ENCODE measurements at regions not wholly inside any gene's neighbourhood (a gene's known extent, or its start where the extent isn't known, plus 50 kb on each side); places are given as distances from the start of the nearest gene placed in this dataset.

DNA sequence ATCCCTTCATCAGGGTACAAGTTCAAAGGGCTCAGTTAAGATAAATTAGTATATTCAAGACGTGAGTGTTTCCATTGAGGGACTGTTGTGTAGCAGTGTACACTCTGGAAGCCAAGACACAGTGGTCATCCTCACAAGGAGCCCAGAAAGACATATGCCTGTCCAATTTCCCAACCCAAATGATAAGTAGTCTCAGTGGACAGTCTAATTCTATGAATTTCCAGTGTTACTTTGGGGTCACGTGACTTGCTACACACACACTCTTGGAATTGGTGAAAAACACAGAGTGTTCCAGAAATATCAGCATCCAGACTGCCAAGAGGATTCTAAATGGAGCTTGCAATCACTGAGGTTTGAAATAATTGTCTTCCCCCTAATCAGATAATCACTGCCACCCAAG lies 365.1 kb downstream of the WDR11 start:
- H2AFZ ChIP-seq (ENCODE audit: insufficient read depth, low read depth, low read length, poor library complexity, severe bottlenecking): no peak overlapping the region
- Mint-ChIP-seq H3K27me3 (no peaks in the 10 kb centered on the region), H3K9me3 (ENCODE audit: insufficient read depth) (no peaks in the 10 kb centered on the region), H3K4me1 (no peaks in the 10 kb centered on the region), H3K27ac (no peak overlapping the region), H3K4me3 (no peak overlapping the region)
- ATAC-seq (ENCODE audit: low read depth) (no peak), DNase-seq (no peak)
- no peaks in the 10 kb centered on the region for H3K36me3 ChIP-seq (replicated peaks in 1 of 2; ENCODE audit: control extremely low read depth in 1 of 2, control insufficient read depth in 1 of 2, extremely low read depth in 1 of 2, insufficient read depth in 2 of 2, low read length in 1 of 2)
- H3K27ac ChIP-seq (ENCODE audit: low read length in 2 of 2): no peak overlapping the region
- H3K4me2 ChIP-seq (replicated peaks; ENCODE audit: low read depth, low read length, poor library complexity, severe bottlenecking): no peak overlapping the region
- ChIA-PET POLR2A (no interaction called here), CTCF (no interaction called here)
- TF ChIP-seq EZH2 (IDR thresholded peaks at IDR 0.05; ENCODE audit: borderline replicate concordance, insufficient read depth, low read depth, low read length, poor library complexity, severe bottlenecking): no peak
- TF ChIP-seq, protein P1, sequence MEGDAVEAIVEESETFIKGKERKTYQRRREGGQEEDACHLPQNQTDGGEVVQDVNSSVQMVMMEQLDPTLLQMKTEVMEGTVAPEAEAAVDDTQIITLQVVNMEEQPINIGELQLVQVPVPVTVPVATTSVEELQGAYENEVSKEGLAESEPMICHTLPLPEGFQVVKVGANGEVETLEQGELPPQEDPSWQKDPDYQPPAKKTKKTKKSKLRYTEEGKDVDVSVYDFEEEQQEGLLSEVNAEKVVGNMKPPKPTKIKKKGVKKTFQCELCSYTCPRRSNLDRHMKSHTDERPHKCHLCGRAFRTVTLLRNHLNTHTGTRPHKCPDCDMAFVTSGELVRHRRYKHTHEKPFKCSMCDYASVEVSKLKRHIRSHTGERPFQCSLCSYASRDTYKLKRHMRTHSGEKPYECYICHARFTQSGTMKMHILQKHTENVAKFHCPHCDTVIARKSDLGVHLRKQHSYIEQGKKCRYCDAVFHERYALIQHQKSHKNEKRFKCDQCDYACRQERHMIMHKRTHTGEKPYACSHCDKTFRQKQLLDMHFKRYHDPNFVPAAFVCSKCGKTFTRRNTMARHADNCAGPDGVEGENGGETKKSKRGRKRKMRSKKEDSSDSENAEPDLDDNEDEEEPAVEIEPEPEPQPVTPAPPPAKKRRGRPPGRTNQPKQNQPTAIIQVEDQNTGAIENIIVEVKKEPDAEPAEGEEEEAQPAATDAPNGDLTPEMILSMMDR (IDR thresholded peaks at IDR 0.05): no peak
- no peaks in the 10 kb centered on the region for H4K20me1 ChIP-seq (ENCODE audit: control insufficient read depth, insufficient read depth, low read length, poor library complexity, severe bottlenecking)
- H3K9ac ChIP-seq (ENCODE audit: low read length): no peak overlapping the region
- H3K4me1 ChIP-seq (ENCODE audit: control insufficient read depth in 2 of 2, insufficient read depth in 2 of 2, low read length in 2 of 2): no peaks in the 10 kb centered on the region
- no peaks in the 10 kb centered on the region for H3K79me2 ChIP-seq (ENCODE audit: control insufficient read depth, insufficient read depth, low read length)
- H3K9me3 ChIP-seq (ENCODE audit: control extremely low read depth in 1 of 3, control insufficient read depth in 2 of 3, insufficient read depth in 1 of 3, low read length in 2 of 3): no peaks in the 10 kb centered on the region
- H3K27me3 ChIP-seq (replicated peaks in 1 of 4; ENCODE audit: control extremely low read depth in 1 of 4, control insufficient read depth in 3 of 4, insufficient read depth in 4 of 4, low read length in 3 of 4): no peaks in the 10 kb centered on the region
- 92% methylated on average over 1 of the region's 2 CpGs for WGBS (ENCODE audit: insufficient coverage)
- intact Hi-C loops (cut with micrococcal nuclease): no loop called here
- no peak overlapping the region for H3K4me3 ChIP-seq (ENCODE audit: control extremely low read depth in 1 of 5, extremely low read depth in 1 of 5, insufficient read depth in 1 of 5, low read depth in 2 of 5, low read length in 4 of 5)

DNA sequence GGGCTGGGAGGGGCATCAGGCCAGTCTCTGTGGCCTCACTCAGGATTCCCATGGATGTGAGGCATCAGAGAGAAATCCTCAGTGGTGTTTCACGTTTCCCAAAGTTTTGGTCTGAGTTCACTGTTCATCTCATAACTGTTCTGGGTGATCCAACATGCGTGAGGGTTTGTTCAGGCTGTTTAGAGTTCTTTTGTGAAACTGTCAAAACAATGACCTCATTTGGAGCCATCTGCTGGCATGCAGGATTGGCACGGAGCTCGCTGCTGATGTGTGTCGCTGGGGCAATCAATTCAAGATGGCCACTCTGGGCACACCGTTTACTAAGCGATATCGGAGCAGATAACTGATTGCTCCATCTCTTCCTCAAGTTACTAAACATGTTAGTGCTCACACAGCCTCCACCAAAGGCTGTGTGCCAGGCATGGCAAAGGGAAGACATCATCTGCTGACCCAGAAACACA lies 365.6 kb downstream of the WDR11 start:
- H3K9me3 Mint-ChIP-seq (ENCODE audit: insufficient read depth): no peaks in the 10 kb centered on the region
- no peak overlapping the region for H3K4me3 Mint-ChIP-seq
- ChIA-PET POLR2A (no interaction called here), CTCF (no interaction called here)
- Histone ChIP-seq H4K20me1 (ENCODE audit: control insufficient read depth, insufficient read depth, low read length, poor library complexity, severe bottlenecking) (no peaks in the 10 kb centered on the region), H3K36me3 (replicated peaks in 1 of 2; ENCODE audit: control extremely low read depth in 1 of 2, control insufficient read depth in 1 of 2, extremely low read depth in 1 of 2, insufficient read depth in 2 of 2, low read length in 1 of 2) (no peaks in the 10 kb centered on the region), H3K9me3 (ENCODE audit: control extremely low read depth in 1 of 3, control insufficient read depth in 2 of 3, insufficient read depth in 1 of 3, low read length in 2 of 3) (no peaks in the 10 kb centered on the region), H3K9ac (ENCODE audit: low read length) (no peak overlapping the region), H3K4me2 (replicated peaks; ENCODE audit: low read depth, low read length, poor library complexity, severe bottlenecking) (no peak overlapping the region), H3K4me1 (ENCODE audit: control insufficient read depth in 2 of 2, insufficient read depth in 2 of 2, low read length in 2 of 2) (no peaks in the 10 kb centered on the region), H3K27ac (ENCODE audit: low read length in 2 of 2) (no peak overlapping the region), H3K4me3 (ENCODE audit: control extremely low read depth in 1 of 5, extremely low read depth in 1 of 5, insufficient read depth in 1 of 5, low read depth in 2 of 5, low read length in 4 of 5) (no peak overlapping the region), H3K27me3 (replicated peaks in 1 of 4; ENCODE audit: control extremely low read depth in 1 of 4, control insufficient read depth in 3 of 4, insufficient read depth in 4 of 4, low read length in 3 of 4) (no peaks in the 10 kb centered on the region), H2AFZ (ENCODE audit: insufficient read depth, low read depth, low read length, poor library complexity, severe bottlenecking) (no peak overlapping the region), H3K79me2 (ENCODE audit: control insufficient read depth, insufficient read depth, low read length) (no peaks in the 10 kb centered on the region)
- ATAC-seq (ENCODE audit: low read depth): no peak
- intact Hi-C loops (cut with micrococcal nuclease): no loop called here
- TF ChIP-seq, protein P1 (IDR thresholded peaks at IDR 0.05): no peak
- no peak for TF ChIP-seq EZH2 (IDR thresholded peaks at IDR 0.05; ENCODE audit: borderline replicate concordance, insufficient read depth, low read depth, low read length, poor library complexity, severe bottlenecking)
- H3K4me1 Mint-ChIP-seq: no peaks in the 10 kb centered on the region
- 66% methylated on average over 8 of the region's 8 CpGs for WGBS (ENCODE audit: insufficient coverage)
- H3K27me3 Mint-ChIP-seq: no peaks in the 10 kb centered on the region
- no peak for DNase-seq
- no peak overlapping the region for H3K27ac Mint-ChIP-seq

Data from B cell (primary cell).